Stimulated activated CD4-positive, alpha-beta T cell treated with anti-CD3 and anti-CD28 coated beads, Interleukin-12 subunit alpha, Interleukin-12 subunit beta, amount 100 ng/mL, for 4 hours (primary cell): ENCODE measurements at regions not wholly inside any gene's neighbourhood (a gene's known extent, or its start where the extent isn't known, plus 50 kb on each side); places are given as distances from the start of the nearest gene placed in this dataset.

Experiments
- DNase-seq: peaks from one replicate; pipeline ENCODE4 v3.0.0-alpha.2; 2020

DNA sequence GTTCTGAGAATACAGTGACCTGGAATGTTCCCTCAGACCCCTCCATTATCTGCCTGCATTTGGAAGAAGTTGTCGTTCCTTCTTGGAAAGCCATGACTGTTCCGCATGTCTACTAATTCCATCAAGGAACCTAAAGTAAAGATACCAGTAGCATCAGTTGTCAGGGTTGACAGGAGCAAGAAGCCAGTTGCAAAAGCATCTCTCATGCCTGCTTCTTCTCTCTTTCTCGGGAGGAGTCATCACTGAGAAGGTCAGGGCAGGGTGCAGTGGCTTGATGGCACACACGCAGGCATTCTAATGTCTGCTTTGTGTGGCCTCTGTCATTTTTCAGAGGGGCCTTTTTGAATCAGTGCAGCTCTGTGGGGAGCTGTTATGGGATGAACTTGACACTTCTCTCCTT is 276.6 kb upstream of the TPM1 start:
- DNase-seq, result no peak

DNA sequence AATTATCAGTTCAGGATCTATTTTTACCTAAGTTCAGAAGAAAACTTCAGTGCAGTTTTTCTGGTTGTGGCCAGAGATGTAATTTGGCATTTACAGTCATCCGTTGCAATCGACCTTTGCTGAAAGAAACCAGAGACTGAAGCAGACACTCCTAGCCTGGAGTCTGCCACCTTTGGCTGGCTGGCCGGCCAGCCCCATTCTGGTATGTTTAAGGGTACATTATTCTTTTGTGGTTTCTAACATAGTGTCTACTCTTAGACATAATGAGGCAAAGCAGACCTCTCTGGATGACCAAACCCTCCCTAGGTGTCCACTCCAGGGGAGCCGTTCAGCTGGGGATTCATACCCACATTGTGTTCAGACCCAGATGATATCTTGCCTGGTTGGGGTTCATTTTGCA is 275.9 kb upstream of the TPM1 start:
- no peak for DNase-seq

DNA sequence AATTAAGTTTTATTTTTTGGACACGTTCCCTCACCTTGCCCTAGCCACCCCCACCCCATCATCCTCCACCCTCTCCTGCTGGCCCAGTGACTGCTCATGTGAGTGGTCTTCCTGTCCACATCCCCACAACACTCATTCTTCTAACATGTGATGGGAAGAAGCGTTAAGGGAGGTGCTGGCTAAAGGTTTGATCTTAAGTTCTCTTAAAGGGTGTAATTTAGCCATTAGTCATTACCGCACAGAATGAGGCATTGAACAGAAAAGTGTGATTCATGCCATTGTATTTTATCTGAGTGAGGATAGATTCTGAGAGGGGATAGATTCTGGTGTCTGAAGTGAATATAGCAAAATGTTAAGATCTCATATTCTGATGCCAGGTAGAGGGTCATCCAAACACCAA is 272.9 kb upstream of the TPM1 start:
- DNase-seq, result no peak

DNA sequence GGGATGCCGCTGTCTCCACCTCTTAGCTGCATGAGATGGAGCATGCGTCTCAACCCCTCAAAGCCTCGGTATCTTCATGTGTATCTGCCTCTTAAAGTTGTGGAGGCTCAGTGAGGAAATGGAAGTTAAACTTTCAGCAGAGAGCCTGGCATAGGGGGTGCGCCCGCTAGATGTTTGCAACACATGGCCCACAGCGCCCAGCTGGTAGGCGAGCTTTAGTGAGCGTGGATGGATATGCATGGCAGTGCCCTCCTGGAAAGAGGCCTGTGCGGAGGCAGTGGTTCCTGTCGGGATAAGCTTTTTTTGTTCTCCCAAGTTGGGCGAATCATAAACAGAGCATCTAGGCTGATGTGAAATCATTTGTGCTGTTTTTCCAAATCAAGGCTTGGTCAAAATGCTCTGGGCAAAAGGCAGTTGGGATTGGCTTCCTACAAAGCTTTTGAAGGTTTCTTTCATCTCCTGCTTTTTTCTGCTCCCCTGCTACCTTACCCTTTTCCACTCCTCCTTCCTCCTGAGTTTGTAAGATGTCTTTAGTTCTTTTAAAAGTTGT is 272.4 kb upstream of the TPM1 start:
- no peak for DNase-seq

DNA sequence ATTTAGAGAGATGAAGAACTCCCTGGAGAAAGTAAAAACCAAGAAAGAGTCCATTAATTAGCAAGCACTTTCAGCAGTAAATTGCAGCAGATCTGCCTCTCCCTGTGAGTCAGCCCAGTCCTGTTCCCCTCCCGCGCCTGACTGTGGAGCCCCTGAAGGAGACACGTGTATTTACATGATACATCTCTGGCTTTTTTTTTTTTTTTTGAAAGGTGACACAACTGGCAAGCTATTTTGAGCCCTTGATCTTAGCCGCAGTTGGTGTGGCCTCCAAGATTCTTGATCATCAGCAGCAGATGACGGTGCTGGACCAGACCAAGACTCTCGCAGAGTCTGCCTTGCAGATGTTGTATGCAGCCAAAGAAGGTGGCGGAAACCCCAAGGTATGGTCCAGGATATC is 271.8 kb upstream of the TPM1 start:
- DNase-seq, result no peak

DNA sequence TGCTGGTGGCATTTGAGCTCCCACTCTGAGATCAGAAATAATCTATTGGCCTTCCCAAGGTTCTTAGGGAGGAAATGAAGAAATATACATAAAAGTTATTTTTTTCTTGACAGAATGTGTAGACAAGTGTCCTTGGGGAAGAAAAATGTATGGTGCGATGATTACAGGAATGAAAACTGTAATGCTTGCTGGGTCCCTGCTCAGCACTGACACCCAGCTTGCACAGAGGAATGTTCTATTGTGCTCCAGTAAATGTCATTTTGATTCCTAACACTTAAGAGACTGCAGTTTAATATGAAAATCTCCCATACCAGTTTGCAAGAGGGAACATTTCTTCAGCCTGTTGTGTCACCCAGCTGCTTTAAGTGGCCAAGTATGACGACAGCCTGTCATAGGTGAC is 271.3 kb upstream of the TPM1 start:
- DNase-seq, result no peak

DNA sequence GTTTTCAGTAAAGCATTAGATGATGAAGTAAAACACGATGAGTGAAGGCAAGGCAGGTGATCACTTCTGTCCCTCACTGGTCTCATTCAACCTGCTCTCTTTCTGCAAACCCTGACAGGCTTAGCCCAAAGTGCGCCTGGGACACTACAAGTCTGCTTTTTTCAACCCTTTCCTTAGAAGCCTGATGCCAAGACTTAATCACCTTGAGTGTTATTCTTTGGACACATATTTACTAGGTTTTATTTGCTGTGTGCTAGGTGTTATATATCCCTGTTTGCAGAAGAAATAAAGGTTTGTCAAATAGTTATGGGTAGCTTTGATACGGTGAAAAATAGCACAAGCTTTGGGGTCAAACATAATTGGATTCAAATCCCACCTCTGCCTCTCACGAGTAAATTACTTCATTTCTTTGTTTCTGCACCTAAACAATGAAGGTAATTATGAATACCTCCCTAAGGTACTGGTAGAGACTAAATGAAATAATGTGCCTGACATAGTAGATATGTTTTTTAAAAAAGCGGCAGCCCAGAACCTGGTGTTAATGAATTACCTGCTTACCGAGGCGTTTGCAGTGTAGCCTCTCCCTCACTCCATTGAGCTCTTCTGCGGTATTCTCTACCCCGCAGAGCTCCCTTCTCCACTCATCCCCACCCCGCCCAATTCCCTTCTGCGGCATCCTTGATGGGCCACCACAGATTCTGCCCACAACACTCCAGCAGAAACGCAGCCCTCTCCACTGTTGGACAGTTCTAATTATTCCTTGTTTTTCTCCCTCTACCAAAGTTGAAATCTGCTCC is 269.0 kb upstream of the TPM1 start:
- no peak for DNase-seq

DNA sequence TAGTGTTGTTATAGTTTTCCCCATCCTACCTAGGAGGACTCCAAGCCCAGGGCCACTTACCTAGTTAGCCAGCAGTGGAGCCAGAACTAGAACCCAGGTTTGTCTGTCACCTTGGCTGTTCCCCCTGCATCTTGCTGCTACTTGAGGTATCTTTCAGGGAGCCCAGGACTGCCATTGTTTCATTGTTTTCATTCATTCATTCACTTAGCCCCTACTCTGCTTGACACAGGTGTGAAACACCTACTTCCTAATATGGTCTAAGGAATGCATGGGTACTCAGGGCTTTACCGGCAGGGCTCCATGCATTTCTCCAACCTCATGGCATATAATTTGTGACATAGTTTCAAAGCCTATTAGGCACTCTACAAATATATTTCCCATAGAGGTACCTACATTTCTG is 266.6 kb upstream of the TPM1 start:
- no peak for DNase-seq

DNA sequence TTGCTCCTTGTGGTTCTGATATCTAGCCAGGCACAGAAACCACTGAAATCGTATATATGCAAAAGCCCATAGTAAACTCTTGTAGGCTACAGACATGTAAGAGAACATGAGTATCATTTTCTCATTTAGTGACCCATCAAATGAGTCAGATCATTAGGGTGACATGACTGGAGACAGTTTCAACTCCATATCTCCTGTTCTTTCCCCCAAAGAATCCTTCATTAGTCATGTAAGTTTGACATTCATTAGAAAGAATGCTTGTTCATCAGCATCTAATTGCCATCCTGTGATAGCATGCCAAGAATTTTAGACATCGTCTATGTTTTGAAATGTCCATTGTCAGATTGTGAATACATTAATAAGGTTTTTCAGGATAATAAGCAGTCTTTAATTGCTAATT is 264.9 kb upstream of the TPM1 start:
- no peak for DNase-seq

DNA sequence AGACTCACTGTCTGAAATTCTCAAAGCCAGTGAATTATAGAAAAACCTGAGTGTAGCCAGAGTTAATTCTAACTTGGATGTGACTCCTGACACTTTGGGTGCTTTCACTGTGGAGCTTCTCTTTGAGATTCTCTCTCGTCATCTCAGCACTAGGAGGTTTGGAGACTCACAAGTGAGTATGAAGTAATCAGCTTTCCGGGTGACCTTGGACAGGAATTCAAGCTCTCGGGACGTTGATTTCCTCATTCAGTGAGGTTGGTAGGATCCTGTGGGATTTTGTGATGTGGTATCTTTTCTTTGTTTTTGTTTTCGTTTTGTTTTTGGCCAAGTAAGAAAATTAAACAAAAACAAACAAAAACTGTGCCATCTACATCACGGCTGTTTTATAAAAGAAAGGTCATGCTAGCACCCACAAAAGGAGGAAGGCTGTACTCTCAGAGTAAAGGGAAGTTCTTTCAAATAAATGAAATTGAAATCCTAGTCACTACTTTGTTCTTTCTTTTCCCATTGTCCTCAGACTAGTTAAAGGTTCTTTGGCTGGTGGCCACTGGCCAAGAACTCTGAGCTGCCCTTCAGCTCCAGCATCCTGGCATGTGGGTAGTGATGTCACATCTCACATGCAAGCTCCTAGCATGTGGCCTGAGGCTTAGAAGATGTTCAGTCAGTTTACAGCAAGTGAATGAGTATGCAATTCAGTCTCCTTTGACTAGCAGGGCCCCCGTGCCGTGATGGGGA is 263.3 kb upstream of the TPM1 start:
- DNase-seq, result no peak

DNA sequence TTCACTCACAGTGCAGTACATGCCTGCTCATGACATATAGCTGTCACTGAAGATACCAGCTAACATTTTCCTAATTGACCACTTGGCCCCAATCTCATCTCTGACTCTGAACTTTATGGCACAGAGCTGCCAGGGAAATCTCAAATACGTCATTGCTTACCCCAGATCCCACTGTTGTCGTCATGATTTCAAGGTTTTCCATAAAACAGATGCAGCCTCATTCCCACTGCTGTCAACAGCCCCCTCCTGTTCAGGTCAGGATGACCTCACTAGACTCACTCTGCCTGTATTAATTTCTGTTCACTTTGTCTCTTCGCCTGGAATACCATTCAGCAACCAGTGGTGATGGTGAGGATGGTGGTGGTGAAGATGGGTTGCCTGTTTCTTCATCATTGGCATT is 262.6 kb upstream of the TPM1 start:
- DNase-seq, result no peak

DNA sequence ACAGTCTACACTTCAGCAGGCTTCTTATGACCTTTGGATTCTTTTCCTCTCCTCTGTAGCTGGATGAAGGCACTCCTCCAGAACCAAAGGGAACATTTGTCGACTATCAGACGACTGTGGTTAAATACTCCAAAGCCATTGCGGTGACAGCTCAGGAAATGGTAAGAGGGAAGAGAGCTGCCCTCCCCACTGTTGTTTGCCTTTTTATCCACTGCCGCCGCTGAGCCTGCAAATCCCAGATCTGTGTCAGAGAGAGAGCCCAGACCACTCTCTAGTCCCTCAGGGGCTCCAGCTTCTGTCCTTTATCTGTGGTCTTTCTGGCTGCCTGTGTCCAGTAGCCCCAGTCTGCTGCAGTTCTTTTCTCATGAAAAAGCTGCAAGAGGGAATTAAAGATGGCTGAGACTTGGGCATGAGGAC is 261.5 kb upstream of the TPM1 start:
- DNase-seq, result no peak

DNA sequence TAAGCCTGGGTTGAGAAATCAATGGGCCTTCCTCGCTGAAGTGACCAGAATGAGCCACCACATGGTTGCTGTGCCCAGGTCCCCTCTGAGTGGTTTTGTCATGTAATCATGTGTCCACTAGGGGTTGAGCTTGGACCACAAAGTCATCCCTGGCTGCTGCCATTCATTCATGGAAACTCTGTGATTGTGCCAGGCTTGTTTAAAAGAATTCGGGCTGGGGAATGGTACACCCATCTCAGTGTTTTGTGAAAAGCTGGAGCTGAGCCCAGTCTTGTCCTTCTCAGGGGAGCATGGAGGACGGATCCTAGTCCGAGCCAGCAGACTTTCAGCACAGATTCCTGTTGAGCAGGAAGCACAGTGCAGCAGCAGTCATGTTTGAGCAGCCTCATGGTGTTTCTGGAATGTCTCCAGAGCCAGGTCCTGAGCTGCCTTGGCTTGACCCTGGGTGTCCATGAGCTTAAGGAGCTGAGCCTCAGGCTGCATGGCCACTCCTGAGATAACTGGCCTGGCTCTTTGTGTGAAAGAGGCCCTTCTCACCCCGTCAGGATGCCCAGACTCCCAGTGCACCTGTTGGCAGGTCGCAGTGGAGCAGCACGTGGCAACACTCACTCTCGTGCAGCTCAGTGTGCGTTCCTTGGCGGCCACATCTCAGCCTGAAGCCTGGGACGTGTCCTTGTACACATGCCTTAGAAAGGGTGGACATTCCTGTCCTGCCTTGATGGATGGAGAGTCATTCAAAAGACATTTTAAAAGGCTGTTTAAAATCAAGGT is 260.3 kb upstream of the TPM1 start:
- no peak for DNase-seq

DNA sequence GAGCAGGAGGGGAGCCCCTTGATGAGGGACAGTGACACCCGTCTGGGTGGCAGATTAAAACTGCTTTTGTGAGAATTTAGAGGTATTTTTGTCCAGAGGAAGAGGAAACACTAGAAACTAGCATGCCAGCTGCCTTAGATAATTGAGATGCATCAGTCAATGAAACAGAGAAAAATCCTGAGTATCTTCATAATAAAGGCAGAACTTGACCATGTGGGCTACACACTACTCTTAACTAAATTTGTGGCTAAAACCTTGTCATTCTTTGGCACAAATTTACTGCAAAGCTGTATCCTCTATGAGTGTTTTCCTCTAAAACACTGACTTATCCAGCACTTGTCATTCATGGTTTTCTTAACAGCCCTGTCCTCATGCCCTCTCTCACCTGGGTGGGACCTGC is 259.7 kb upstream of the TPM1 start:
- no peak for DNase-seq

DNA sequence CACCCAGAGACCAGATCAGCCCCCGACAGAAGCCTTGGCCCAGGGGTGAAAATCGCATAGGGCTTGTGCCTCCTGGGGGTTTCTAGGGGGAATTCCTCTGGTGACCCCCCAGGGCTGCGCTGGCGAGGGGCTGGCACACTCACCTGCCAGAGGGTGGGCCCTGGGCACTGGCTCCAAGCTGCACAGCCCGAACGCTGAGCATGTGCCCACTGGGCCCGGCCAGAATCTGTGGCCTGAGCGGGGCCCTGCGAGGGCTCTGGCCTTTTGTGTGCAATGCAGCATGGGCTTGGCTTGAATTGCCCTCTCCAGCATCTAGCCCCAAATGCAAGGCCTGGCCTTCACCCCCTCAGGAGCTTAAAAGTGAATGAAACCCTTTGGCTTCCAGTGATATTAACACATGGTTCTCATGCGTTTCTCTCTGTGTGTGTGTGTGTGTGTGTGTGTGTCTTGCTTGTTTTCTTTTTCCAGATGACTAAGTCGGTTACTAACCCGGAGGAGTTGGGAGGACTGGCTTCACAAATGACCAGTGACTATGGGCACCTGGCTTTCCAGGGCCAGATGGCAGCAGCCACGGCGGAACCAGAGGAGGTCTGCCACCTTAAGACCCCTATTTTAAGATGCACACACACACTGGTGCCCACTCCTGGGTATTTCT is 259.1 kb upstream of the TPM1 start:
- DNase-seq, result no peak

DNA sequence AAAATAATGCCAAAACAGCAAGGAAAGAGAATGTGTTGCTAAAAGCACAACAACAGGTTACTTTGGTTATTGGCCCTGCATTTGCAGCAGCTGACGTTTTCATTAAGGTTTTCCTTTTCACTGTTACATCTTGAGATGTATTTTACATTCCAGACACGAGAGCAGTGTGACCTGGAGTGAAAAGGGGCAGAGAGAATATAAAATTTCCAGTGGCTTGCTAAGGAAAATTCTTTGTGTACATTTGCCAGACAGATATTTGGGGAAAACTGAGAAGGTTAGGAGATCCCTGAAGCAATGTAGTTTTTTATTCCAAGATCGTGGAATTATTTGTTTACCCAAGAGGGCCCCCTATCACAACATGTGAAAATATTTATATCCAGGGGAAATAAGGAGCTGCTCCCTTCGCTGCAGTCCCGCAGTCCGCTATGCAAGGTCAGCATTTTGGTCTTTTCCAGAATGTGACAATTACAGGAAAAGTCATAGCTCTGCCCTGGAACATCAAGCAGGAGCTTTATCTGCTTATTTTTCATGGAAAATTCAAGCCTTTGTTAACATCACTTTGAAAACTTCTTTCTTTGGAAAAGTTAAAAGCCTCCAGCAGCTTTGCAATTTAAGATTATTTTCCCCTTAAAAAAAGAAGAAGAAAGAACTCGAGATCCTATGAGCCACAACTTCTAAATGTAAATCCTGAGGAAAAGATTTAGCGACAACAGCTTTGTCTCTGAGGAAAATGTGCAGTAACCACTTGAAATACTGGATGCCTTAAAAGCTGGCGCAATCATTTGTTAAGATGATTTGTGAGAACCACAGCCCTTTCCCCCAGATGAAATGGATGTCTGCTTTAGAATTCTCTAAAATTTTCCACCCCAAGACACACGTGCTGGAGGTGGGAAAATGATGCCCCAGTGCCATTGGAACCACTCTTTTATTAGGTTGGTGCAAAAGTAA is 256.4 kb upstream of the TPM1 start:
- DNase-seq, result no peak

DNA sequence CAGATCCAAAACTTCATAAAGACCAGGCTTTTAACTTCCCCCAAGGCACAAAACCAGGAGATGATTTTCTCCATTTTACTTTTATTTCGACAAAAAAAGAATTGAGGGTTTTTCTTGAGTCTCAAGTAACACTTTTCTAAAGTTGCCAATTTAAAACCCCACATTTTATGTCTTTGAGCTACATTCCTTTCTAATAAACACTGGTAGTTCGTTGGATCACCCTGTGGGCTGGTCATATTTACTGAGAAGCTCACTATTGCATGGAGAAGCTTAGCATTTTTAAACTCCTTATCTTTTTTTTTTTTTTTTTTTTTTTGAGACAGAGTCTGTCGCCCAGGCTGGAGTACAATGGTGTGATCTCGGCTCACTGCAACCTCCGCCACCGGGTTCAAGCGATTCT is 255.1 kb upstream of the TPM1 start:
- no peak for DNase-seq

DNA sequence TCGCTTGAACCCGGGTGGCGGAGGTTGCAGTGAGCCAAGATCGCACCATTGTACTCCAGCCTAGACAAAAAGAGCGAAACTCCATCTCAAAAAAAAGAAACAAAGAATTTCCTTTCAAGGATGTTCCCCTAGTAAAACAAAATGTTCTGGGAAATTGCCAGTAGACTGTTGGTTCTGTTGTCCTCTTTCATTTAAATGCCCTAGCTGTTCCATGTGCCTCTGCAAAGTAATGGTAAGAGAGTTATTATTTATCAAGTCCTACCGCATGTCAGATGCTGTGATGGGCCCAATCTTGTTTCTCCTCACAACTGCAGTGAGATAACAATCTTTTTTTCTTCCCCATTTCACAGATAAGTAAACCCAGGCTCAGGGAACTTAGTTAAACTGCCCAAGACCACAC is 254.3 kb upstream of the TPM1 start:
- no peak for DNase-seq

DNA sequence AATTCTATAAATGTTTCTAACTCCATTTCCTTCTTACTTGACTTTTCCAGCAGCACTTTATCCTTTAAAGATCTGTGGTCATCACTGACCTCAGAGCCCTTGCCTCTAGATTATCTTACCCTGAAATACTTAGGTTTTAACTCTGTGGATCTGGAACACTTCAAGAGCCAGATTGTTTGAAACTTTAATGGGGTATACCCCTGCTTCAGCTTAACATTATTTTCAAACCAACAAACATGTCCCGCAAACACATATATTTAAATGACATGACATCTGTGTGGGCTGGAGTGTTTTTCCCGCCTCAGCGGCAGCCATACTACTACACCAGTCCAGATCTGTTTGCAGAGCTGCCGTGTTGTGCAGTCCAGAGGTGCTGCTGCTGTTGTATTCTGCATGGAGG is 252.0 kb upstream of the TPM1 start:
- no peak for DNase-seq

DNA sequence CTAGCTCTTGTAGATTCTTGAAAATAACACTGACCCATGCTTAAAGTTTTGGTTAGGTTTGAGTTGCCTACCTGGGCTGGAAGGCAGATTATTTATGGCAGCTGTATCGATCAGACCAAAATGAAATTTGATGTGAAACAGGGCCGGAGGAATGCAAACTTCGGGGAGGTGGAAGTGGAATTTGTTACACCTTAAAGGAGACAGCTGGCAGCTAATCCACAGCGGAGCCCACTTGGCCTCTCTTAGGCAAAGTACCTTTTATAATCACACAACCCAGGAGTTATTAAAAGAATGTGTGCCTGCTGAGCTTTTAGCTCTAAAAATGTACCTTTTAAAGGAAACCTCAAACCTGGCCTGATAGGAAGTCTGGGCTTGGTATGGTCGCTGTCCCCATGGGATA is 250.9 kb upstream of the TPM1 start:
- no peak for DNase-seq

DNA sequence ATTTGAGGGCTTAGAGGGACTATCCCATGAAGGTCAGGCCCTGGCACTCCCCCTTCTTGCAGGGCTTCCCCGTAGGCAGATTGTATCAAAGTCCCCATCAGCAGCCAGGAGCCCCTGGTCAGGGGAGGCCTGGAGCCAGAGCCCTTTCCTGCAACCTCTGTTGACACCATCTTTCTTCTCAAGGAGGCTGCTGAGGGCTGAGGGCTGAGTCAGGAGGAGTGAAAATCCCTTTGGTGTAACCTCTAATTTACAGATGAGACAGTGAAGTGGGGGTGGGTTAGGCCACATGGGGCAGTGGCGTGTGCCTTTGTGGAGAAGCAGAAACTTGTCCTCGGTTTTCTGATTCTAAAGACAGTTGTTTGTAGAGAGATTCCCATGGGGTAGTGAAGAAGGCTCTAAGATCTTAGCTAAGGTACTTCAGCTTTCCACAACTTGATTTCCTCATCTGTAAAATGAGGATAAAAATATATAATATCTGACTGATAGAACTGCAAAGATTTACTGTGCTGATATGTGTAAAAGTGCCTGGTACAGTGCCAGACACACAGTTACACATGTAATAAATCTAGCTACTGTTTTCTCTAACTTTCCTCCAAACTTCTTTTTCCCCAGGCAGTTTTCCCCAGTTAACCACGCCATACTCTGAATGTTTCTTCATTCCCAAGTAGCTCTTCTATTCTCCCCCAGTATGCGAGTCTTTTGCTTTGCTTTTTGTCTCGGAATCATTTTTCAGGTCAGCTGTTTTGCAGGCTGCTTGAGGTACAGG is 249.4 kb upstream of the TPM1 start:
- no peak for DNase-seq
